Smooth muscle cell (in vitro differentiated cells): ENCODE measurements at regions not wholly inside any gene's neighbourhood (a gene's known extent, or its start where the extent isn't known, plus 50 kb on each side); places are given as distances from the start of the nearest gene placed in this dataset.

Source experiments
- DNase-seq: peaks from one replicate; lab custom pipeline; 2025; ENCODE audit not compliant: unreplicated experiment; lab: John Stamatoyannopoulos, UW
- H2AFZ ChIP-seq: fragments of 200-600 bp; sonication (generic); 2 replicates; pipeline ENCODE4 v1.6.0; 2016; ENCODE audit warnings: antibody characterized with exemption, low read depth, mild to moderate bottlenecking
- H3F3A ChIP-seq: fragments of 200-600 bp; sonication (generic); 2 replicates; pipeline ENCODE4 v1.6.0; 2017; ENCODE audit warnings: antibody characterized with exemption, low read depth
- H3K27ac ChIP-seq: fragments of 200-600 bp; sonication (generic); 2 replicates; pipeline ENCODE4 v1.5.1; 2016; ENCODE audit warnings: low read depth, mild to moderate bottlenecking
- H3K27me3 ChIP-seq: fragments of 200-600 bp; sonication (generic); 2 replicates; pipeline ENCODE4 v1.6.1; 2016; ENCODE audit warnings: low read depth, mild to moderate bottlenecking
- H3K36me3 ChIP-seq: fragments of 200-600 bp; sonication (generic); 2 replicates; pipeline ENCODE4 v1.5.1; 2016; ENCODE audit warnings: low read depth
- H3K4me1 ChIP-seq: fragments of 200-600 bp; sonication (generic); 2 replicates; pipeline ENCODE4 v1.5.1; 2016; ENCODE audit warnings: low read depth
- H3K4me2 ChIP-seq: fragments of 200-600 bp; sonication (generic); 2 replicates; pipeline ENCODE4 v1.6.0; 2016; ENCODE audit warnings: mild to moderate bottlenecking
- H3K4me3 ChIP-seq: fragments of 200-600 bp; sonication (generic); 2 replicates; pipeline ENCODE4 v1.5.1; 2016; ENCODE audit warnings: mild to moderate bottlenecking
- H3K79me2 ChIP-seq: fragments of 200-600 bp; sonication (generic); 2 replicates; pipeline ENCODE4 v1.6.0; 2016; ENCODE audit warnings: low read depth, mild to moderate bottlenecking
- H3K9ac ChIP-seq: fragments of 200-600 bp; sonication (generic); 2 replicates; pipeline ENCODE4 v1.6.0; 2016; ENCODE audit warnings: low read depth
- H3K9me3 ChIP-seq: fragments of 200-600 bp; sonication (generic); replicated peaks from 2 replicates; pipeline ENCODE4 v1.5.1; 2016; ENCODE audit warnings: low read depth
- H4K20me1 ChIP-seq: fragments of 200-600 bp; sonication (generic); 2 replicates; pipeline ENCODE4 v1.6.0; 2016; ENCODE audit warnings: low read depth
- WGBS: methylation state at CpG from one replicate; pipeline ENCODE4 v1.1.7; 2016; ENCODE audit warnings: low lambda C conversion rate; 5-methylcytosine and 5-hydroxymethylcytosine counted together
- TF ChIP-seq, protein P1 (sequence below): fragments of 200-600 bp; sonication (generic); IDR thresholded peaks from 2 replicates; pipeline ENCODE4 v1.5.1; 2017; ENCODE audit warnings: borderline replicate concordance, mild to moderate bottlenecking, antibody characterized with exemption; ENCODE audit not compliant: insufficient read depth, poor library complexity, severe bottlenecking

DNA sequence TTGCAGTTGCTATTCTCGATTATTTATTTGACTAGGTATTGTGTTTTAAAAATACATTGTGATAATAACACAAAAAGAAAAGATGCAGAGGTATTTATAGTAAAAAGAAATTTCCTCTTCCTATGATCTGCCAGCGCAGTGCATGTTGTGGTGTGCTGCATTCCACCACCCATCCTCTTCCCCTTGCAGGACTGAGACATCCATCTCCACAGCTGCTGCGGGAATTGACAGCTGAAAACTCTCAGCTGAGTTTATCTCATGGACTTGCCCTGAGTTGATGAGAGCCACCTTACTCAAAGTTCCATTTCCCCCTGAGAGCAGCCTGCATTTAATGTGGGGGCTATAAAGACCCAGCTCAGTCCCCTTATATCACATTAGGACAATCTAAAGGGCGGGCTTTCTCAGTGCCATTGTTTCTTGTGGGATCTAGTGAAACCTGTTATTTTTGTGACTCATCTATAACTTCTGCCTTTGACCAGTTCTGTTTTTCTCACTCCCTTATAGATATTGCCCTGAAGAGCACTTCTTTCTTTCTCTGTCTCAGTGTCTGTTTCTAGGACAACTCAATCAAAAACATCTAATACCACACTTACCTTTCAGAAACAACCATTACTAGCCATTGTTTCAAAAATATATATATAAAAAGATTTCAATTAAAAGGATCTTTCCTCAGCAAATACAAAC, 698.5 kb downstream of the NR4A2 start:
- Histone ChIP-seq H3K4me1 (no peaks in the 10 kb centered on the region), H3F3A (no peaks in the 10 kb centered on the region), H3K36me3 (no peaks in the 10 kb centered on the region), H3K4me2 (no peak overlapping the region), H4K20me1 (no peaks in the 10 kb centered on the region), H3K4me3 (no peak overlapping the region), H3K27ac (no peak overlapping the region), H3K27me3 (no peaks in the 10 kb centered on the region), H3K9me3 (no peaks in the 10 kb centered on the region), H3K79me2 (no peaks in the 10 kb centered on the region), H3K9ac (no peak overlapping the region), H2AFZ (no peak overlapping the region)
- DNase-seq, result no peak
- WGBS, result 90% methylated on average over 4 of the region's 4 CpGs
- TF ChIP-seq, protein P1, sequence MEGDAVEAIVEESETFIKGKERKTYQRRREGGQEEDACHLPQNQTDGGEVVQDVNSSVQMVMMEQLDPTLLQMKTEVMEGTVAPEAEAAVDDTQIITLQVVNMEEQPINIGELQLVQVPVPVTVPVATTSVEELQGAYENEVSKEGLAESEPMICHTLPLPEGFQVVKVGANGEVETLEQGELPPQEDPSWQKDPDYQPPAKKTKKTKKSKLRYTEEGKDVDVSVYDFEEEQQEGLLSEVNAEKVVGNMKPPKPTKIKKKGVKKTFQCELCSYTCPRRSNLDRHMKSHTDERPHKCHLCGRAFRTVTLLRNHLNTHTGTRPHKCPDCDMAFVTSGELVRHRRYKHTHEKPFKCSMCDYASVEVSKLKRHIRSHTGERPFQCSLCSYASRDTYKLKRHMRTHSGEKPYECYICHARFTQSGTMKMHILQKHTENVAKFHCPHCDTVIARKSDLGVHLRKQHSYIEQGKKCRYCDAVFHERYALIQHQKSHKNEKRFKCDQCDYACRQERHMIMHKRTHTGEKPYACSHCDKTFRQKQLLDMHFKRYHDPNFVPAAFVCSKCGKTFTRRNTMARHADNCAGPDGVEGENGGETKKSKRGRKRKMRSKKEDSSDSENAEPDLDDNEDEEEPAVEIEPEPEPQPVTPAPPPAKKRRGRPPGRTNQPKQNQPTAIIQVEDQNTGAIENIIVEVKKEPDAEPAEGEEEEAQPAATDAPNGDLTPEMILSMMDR, result no peak

DNA sequence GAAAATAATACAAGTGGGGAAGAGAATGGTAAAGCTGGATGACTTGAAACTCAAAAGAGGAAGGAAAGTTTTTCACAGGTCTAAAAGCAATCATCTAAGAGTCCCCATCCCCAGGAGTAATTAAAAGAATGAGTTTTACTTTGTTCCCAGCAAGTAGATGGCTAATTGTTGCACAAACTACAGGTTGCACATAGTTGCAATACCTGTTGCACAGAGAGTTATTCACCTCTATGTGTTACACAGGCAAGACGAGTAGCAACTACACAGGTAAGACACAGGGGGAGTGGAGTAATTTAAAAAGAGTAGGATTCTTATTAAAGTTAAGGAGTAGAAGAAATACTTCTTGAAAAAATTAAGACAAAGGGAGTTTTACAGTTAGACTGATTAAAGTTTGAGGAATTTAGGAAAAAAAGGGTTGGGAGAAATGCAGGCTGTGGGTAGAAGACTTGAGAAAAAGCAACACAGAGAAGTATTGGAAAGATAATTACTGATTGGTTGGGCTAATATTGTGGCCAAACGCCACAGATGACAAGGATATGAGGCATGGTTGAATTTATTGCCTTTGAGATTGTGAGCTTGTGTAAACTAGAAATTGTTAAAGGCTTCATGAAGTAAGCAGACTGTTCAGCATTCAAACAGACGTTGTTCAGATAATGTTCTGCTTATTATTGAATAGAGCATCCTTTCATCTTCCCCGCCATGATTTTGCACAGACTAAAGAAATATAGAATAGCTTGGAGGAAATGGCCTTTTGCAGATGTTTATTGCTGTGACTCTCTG, 699.3 kb downstream of the NR4A2 start:
- Histone ChIP-seq H3F3A (no peaks in the 10 kb centered on the region), H3K9ac (no peak overlapping the region), H3K4me2 (no peak overlapping the region), H3K27ac (no peak overlapping the region), H3K79me2 (no peaks in the 10 kb centered on the region), H3K4me3 (no peak overlapping the region), H3K4me1 (no peaks in the 10 kb centered on the region), H4K20me1 (no peaks in the 10 kb centered on the region), H3K27me3 (no peaks in the 10 kb centered on the region), H3K36me3 (no peaks in the 10 kb centered on the region), H2AFZ (no peak overlapping the region), H3K9me3 (no peaks in the 10 kb centered on the region)
- DNase-seq, result no peak
- whole genome bisulfite sequencing, result 65% methylated on average over 4 of the region's 4 CpGs
- TF ChIP-seq, protein P1, result no peak

DNA sequence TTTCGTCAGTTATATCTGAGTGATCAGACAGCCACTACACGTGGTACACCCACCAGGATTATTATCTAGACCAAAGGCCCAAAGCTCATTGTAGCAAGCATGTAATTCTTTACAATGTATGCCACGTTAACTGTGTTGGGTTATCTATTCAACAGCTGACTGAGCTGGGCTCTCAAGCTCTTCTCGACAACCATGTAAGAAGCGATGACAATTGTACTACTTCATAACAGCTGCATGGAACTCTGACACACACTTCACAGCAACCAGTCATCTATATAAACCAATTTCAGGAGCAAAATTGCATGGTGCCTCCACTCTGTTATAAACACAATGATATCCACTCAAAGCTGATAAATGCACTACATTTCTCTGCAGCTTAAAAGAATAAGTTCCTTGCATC, 701.8 kb downstream of the NR4A2 start:
- H3K27me3 ChIP-seq, result no peaks in the 10 kb centered on the region
- no peaks in the 10 kb centered on the region for H3K9me3 ChIP-seq
- H3K9ac ChIP-seq, result no peak overlapping the region
- TF ChIP-seq, protein P1, result no peak
- DNase-seq, result no peak
- H3K4me2 ChIP-seq, result no peak overlapping the region
- no peaks in the 10 kb centered on the region for H3K4me1 ChIP-seq
- H3F3A ChIP-seq, result no peaks in the 10 kb centered on the region
- H3K79me2 ChIP-seq, result no peaks in the 10 kb centered on the region
- no peaks in the 10 kb centered on the region for H4K20me1 ChIP-seq
- no peak overlapping the region for H3K4me3 ChIP-seq
- WGBS, result 88% methylated on average over 5 of the region's 5 CpGs
- no peak overlapping the region for H3K27ac ChIP-seq
- no peaks in the 10 kb centered on the region for H3K36me3 ChIP-seq
- no peak overlapping the region for H2AFZ ChIP-seq

DNA sequence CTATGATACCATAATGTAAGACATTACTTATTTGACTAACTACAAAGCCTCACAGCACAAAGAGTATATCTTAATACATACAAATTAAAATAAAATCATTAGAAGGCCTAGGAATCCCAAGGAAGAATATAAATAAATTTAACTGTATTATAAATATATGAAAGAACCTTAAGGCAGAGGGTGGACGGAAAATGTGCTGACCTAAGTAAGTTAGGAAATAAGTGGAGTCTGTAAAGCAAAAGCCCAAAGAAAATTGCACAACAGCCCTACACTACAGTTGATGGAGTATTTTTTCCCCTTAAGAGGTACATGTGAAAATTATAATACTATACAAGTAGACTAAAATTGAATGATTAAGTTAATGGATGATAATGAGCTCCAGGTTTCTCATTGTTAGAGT, 710.1 kb downstream of the NR4A2 start:
- no peak overlapping the region for H2AFZ ChIP-seq
- no peaks in the 10 kb centered on the region for H3F3A ChIP-seq
- no peak overlapping the region for H3K4me2 ChIP-seq
- H3K27me3 ChIP-seq, result no peaks in the 10 kb centered on the region
- H3K36me3 ChIP-seq, result no peaks in the 10 kb centered on the region
- H4K20me1 ChIP-seq, result no peaks in the 10 kb centered on the region
- DNase-seq, result no peak
- TF ChIP-seq, protein P1, result no peak
- H3K4me3 ChIP-seq, result no peak overlapping the region
- 56% methylated on average over 1 of the region's 1 CpG for WGBS
- H3K79me2 ChIP-seq, result no peaks in the 10 kb centered on the region
- H3K9me3 ChIP-seq, result no peaks in the 10 kb centered on the region
- H3K4me1 ChIP-seq, result no peaks in the 10 kb centered on the region
- H3K9ac ChIP-seq, result no peak overlapping the region
- H3K27ac ChIP-seq, result no peak overlapping the region
